Inferior parietal cortex (tissue), 1 donor: ENCODE measurements at regions not wholly inside any gene's neighbourhood (a gene's known extent, or its start where the extent isn't known, plus 50 kb on each side); places are given as distances from the start of the nearest gene placed in this dataset.

Experiments used
- DNase-seq: peaks from one replicate; pipeline ENCODE4 v3.0.0-alpha.2; 2016; ENCODE audit errors: extremely low spot score

- DNase-seq: no peak
Measured at GRCh38 chr11:25863986-25864385, 467.9 kb upstream of the ANO3 start.

DNA sequence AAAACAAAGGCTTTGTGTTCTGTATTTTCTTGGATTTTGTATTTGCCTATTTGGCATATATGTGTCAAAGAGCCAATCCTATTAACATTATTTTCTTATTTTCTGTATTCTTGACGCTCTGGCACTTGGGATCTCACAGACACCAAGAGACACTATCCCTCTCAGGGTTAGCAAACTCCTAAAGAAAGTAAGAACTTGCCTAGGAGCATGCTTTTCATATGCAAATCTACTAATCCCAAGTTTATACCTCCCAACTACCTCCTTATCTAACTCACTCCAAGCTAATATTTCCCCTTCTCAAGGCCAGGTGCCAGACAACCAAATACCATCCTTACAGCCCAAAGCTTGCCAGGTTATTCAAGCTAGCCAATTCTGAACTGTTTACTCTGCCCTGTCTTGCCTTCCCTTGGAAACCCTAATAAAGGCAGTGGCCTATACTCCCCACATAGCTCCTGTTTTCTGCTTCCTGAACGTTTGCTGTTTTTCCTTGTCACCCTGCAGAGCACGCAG lies 455.4 kb upstream of the ANO3 start:
- no peak for DNase-seq

DNA sequence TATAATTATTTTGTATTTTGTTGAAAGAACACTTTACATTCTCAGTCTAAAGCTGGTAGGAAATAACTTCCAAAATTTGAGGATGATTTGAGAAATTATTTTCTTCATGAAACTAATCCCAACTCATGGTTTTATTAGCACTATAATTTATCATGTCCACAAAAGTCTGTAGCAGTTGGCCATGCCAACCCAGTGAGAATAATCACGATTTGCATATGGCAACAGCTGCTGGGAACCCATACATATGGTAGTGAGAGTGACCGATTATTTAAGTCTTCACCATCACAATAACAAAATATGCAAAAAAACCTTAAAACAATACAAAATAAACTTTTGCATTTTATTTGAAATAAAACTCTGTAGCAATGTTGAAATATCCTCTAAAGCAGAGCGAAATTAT lies 445.9 kb upstream of the ANO3 start:
- no peak for DNase-seq

- no peak for DNase-seq
Measured at GRCh38 chr11:25890626-25891260, 441.2 kb upstream of the ANO3 start.

DNA sequence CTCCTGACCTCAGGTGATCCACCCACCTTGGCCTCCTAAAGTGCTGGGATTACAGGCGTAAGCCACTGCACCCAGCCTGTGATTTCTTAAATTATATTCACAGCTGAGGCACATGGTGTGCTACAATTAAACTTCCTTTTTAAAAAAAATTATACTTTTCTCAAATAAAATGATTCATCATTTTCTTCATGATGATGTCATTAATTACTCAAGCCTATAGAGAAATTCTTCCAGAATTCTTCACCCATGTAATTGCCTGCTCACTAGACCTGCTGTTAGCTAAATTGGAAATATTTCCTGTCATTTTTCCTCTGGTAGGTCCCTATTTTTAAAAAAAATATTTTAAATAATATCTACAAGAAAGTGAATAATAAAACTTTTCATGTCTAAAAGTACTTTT lies 440.0 kb upstream of the ANO3 start:
- DNase-seq: no peak

DNA sequence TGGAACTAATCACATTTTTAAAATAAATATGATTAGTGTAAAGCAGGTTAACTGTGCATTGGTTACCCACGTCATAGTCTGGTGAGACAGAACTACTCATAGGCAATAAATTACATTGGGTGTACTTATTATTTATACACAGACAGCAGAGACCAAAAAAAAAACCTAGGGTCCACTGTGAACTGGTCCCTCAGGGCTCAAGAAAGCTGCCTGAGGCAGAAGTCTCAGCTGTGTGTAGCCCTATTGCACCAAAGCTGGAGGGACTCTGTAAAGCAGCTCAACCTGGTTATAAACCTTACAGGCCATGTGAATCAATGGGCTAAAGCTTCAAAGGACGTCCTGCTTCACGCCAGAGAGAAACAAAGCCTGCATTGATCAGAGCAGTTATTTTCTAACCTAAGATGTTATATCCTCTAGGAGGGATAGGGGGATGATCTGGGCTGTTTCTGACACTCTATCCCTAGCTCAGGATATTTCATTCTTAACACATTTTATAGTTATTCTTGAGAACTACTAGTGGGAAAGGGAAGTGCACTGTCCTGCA lies 432.2 kb upstream of the ANO3 start:
- DNase-seq: no peak

GRCh38 chr11:25900814-25901213 lies 431.1 kb upstream of the ANO3 start:
- no peak for DNase-seq

- DNase-seq: no peak
Measured at GRCh38 chr11:25901415-25901814, 430.5 kb upstream of the ANO3 start.

- no peak for DNase-seq
Measured at GRCh38 chr11:25902476-25902875, 429.5 kb upstream of the ANO3 start.

DNA sequence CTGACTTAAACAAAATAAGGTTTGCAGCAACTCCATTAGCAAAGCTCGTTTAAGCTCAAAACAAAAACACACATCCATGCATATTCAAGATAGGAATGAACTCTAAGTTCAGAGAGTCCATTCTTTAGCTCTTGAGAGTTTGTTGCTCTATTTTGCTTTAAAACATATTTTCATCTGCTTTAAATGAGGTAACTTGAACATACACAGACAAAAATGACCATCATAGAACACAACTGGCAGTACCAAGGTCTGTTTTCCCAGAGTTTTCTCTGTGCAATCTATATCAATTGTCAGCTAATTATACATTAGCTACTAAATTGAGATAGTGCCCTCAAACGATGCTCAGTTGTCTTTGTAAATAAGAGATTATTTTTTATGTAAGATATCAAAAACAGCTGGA lies 423.2 kb upstream of the ANO3 start:
- DNase-seq: no peak

GRCh38 chr11:25910086-25910485 lies 421.8 kb upstream of the ANO3 start:
- no peak for DNase-seq

DNA sequence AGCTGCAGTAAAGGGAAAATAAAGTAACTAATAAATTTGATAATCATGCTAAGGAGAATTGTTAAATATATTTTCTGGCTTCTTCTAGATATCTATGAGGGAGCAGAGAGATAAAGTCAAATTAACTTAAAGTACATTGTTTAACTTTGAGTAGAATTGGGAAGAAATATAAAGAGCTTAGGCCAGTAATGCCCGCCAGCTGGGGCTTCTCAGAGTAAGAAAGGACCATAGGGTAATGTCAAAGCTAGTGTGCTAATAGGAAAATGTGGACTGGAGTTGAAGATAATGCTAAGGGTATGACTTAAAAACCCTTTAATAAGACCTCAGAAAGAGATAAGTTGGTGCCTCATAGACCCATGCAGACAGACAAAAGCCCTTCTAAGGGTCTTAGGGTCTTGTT lies 411.6 kb upstream of the ANO3 start:
- no peak for DNase-seq

DNA sequence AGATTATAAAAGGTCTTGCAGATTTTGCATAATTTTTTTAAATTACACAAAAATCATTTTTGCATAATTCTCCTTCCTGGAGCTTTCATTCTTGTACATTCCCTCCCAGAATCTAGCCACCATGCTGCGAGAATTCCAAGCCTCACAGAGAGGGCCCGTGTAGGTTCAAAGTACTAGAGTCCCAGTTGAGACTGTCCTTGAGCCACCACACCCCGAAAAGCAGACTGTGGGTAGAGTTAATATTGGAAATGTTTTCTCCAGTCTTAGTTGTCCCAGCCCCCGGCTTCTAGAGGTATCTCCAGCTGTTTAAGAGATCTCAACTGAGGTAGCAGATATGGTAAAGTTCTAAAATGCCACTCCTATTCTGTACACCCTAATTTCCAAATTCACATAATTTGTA lies 407.3 kb upstream of the ANO3 start:
- DNase-seq: no peak

- DNase-seq: no peak
Measured at GRCh38 chr11:25925359-25925758, 406.6 kb upstream of the ANO3 start.

DNA sequence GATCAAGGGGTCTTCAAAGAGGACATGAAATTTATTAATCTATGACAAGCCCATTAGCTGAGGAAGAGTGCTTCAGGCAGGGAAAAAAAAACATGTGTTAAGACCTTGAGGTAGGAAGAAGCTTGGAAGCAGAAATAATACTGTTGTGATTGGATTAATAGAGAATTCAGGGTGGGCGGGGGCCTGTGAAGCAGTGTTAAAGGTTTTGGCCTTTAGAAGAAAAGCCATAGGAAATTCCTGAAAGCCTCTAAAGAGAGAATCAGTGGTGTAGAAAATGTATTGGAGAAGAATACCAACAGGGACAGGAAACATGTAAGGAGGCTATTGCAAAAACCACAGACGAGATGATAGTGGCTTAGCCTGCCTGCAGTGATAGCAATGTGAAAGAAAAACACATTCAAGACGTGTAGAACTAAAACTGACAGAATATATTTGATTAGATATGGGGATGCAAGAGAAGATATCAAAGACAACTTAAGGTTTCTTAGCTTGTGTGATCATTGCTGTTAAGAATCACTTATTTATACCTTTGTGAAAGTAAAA lies 404.4 kb upstream of the ANO3 start:
- no peak for DNase-seq

DNA sequence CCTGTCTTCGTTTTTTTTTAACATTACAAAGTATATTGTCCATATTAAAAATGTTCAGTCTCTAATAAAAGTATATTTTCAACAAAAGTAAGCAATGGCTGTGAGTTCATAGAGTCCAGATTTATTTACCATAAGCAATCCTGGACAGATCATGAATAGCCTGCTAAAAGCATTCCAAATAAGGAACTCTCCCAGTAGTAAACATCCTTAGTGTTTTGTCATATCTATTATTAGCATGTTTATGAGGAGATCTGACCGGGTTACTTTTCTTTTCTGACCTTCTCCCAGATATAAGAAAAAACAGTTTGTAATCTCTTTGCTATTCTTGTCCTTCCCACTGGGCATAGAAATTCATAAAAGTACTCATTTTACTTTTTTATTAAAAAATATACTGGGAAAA lies 403.9 kb upstream of the ANO3 start:
- no peak for DNase-seq

DNA sequence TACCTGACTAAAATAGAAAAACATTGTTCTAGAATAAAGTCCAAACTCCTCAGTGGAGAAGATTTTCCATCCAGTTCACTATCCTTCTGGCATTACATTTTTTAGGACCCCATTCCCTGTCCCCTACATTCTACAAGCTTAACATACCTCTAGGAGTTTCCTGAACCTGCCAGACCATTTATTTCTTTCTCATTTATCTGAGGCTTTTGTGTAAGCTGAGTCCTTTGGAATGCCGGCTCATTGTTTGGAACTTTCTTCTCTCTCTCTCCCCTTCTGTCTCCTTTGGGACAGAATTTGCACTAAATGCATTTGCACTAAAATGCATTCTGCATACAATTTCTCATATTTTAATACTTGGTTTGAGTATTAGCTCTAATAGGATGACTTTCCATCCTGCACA lies 393.0 kb upstream of the ANO3 start:
- DNase-seq: no peak

- no peak for DNase-seq
Measured at GRCh38 chr11:25939691-25940090, 392.2 kb upstream of the ANO3 start.

- DNase-seq: no peak
Measured at GRCh38 chr11:25941353-25941752, 390.6 kb upstream of the ANO3 start.

GRCh38 chr11:25943031-25943430 lies 388.9 kb upstream of the ANO3 start:
- no peak for DNase-seq

GRCh38 chr11:25943777-25944661 lies 387.9 kb upstream of the ANO3 start:
- no peak for DNase-seq

DNA sequence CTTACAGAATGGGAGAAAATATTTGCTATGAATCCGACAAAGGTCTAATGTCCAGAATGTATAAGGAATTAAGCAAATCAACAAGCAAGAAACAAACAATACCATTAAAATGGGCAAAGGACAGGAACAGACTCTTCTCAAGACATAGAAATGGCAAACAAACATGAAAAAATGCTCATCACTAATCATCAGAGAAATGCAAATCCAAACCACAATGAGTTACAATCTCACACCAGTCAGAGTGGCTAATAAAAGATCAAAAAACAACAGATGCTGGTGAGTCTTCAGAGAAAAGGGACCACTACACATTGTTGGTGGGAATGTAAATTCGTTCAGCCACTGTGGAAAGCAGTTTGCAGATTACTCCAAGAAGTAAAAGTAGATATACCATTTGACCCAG lies 382.0 kb upstream of the ANO3 start:
- no peak for DNase-seq

DNA sequence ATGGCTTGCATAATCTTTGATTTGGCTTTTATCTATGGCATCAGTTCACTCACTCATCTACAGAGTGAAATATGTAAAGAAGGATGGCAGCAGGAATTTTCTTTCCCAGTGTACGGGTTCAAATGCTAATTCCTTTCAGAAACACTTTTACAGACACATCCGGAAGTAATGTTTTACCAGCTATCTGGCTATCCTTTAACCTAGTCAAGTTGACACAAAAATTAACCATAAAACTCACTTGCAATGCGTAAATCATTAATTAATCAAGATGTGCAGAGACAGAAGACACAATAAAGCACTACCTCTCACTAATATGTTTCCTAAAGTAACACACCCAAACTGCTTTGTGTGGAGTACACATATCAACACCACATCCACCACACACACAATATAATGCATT lies 378.9 kb upstream of the ANO3 start:
- DNase-seq: no peak
